PFSK-1 (cell line): ENCODE measurements at regions not wholly inside any gene's neighbourhood (a gene's known extent, or its start where the extent isn't known, plus 50 kb on each side); places are given as distances from the start of the nearest gene placed in this dataset.

Experiments used
- POLR2AphosphoS5 ChIP-seq: IDR thresholded peaks from 2 replicates; pipeline ENCODE4 v1.6.1; 2012; ENCODE audit warnings: low read depth, mild to moderate bottlenecking, control low read depth, low read length, moderate library complexity
- SIN3A ChIP-seq: IDR thresholded peaks from 2 replicates; pipeline ENCODE4 v1.6.1; 2012; ENCODE audit warnings: mild to moderate bottlenecking, low read length, moderate library complexity, borderline replicate concordance; ENCODE audit not compliant: insufficient read depth
- TAF1 ChIP-seq: IDR thresholded peaks from 2 replicates; pipeline ENCODE4 v1.6.1; 2012; ENCODE audit warnings: low read length, control low read depth, borderline replicate concordance; ENCODE audit not compliant: insufficient read depth

- TF ChIP-seq POLR2AphosphoS5: no peak
- no peak for TF ChIP-seq TAF1
- TF ChIP-seq SIN3A: no peak
These were observed 949.9 kb downstream of the LRFN5 start for GRCh38 chr14:42556551-42556950.
